ENCODE measurements at regions not wholly inside any gene's neighbourhood (a gene's known extent, or its start where the extent isn't known, plus 50 kb on each side); places are given as distances from the start of the nearest gene placed in this dataset.

DNA sequence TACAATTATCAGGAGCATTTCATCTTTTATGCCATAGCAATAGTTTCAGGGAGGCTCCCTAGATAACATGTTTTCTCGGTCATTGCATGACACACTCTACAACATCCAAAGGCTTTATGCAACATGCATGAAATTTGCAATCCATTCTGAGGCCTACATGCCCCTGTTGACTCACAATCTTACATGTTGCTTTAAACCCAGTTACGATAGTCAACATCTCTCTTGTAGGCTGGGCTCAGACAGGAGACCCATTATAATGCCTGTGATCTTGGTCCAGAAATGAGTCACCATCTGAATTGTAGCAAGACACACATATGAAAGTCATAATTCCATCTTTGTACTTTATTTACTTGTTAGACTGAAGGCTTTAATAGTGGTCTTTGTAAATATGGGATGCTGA is 1050.3 kb upstream of the AMELY start:
- no peak overlapping the region for H3K27ac ChIP-seq
- H3K4me3 ChIP-seq, result no peak overlapping the region
- DNase-seq (ENCODE audit: low read depth in 1 of 2, low spot score in 1 of 2), result no peak
- TF ChIP-seq, protein P1, sequence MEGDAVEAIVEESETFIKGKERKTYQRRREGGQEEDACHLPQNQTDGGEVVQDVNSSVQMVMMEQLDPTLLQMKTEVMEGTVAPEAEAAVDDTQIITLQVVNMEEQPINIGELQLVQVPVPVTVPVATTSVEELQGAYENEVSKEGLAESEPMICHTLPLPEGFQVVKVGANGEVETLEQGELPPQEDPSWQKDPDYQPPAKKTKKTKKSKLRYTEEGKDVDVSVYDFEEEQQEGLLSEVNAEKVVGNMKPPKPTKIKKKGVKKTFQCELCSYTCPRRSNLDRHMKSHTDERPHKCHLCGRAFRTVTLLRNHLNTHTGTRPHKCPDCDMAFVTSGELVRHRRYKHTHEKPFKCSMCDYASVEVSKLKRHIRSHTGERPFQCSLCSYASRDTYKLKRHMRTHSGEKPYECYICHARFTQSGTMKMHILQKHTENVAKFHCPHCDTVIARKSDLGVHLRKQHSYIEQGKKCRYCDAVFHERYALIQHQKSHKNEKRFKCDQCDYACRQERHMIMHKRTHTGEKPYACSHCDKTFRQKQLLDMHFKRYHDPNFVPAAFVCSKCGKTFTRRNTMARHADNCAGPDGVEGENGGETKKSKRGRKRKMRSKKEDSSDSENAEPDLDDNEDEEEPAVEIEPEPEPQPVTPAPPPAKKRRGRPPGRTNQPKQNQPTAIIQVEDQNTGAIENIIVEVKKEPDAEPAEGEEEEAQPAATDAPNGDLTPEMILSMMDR (IDR thresholded peaks at IDR 0.05; ENCODE audit: low read depth, low read length), result no peak
- no peaks in the 10 kb centered on the region for H3K27me3 ChIP-seq
- H3K36me3 ChIP-seq, result no peaks in the 10 kb centered on the region
- H3K4me1 ChIP-seq (ENCODE audit: low read depth), result no peaks in the 10 kb centered on the region
- no peaks in the 10 kb centered on the region for H3K9me3 ChIP-seq (ENCODE audit: low read depth)

DNA sequence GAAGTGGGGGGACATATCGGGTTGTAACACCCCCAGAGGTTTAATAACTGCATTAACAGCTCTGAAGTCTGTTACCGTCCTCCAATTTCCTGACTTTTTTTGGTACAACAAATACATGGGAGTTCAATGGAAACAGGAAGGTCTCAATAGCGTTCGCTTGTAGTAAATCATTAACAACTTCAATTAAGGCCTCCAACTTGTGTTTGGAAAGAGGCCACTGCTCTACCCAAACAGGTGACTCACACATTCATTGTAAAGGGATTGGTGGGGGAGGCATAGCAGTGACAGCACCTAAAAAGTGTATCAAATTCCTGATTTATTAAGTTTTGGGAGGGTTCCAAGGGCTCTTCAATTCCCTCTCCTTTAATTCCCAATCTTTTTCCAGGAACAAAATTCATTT is 1046.2 kb upstream of the AMELY start:
- H3K4me3 ChIP-seq, result no peak overlapping the region
- H3K27me3 ChIP-seq, result no peaks in the 10 kb centered on the region
- no peaks in the 10 kb centered on the region for H3K4me1 ChIP-seq (ENCODE audit: low read depth)
- TF ChIP-seq, protein P1 (IDR thresholded peaks at IDR 0.05; ENCODE audit: low read depth, low read length), result no peak
- no peaks in the 10 kb centered on the region for H3K36me3 ChIP-seq
- DNase-seq (ENCODE audit: low read depth in 1 of 2, low spot score in 1 of 2), result no peak
- H3K9me3 ChIP-seq (ENCODE audit: low read depth), result no peaks in the 10 kb centered on the region
- no peak overlapping the region for H3K27ac ChIP-seq

DNA sequence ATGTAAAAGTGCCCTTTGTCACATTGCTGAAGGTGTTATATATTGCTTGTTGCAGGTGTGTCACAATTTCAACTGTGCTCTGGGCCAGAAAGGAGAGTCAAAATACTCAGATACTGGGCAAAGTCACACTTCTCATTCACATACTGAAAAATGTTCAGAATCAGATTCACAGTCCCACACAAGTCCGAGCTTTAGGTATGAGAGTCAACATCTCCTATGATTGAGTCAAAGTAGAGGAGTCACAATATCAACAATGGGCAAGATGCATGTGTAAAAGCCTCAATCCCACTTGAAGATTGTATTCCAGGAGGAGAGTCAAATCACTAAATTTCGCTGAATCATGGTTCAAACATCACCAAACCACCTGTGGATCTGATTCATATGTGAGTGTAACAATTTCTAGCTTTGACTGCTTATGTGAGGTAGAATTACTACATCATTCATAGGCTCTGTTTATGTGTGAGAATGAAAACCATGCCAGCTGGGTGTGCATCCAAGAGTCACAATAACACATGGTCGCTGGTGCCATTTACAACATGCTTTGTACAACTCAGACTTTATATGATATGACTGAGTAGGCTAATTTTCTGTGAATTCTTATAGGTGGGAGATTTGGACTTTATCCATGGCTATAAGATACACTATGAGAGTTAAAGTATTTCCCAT is 1039.8 kb upstream of the AMELY start:
- Histone ChIP-seq H3K9me3 (ENCODE audit: low read depth) (no peaks in the 10 kb centered on the region), H3K27ac (no peak overlapping the region), H3K36me3 (no peaks in the 10 kb centered on the region), H3K27me3 (no peaks in the 10 kb centered on the region), H3K4me3 (no peak overlapping the region), H3K4me1 (ENCODE audit: low read depth) (no peaks in the 10 kb centered on the region)
- DNase-seq (ENCODE audit: low read depth in 1 of 2, low spot score in 1 of 2), result no peak
- TF ChIP-seq, protein P1 (IDR thresholded peaks at IDR 0.05; ENCODE audit: low read depth, low read length), result no peak

DNA sequence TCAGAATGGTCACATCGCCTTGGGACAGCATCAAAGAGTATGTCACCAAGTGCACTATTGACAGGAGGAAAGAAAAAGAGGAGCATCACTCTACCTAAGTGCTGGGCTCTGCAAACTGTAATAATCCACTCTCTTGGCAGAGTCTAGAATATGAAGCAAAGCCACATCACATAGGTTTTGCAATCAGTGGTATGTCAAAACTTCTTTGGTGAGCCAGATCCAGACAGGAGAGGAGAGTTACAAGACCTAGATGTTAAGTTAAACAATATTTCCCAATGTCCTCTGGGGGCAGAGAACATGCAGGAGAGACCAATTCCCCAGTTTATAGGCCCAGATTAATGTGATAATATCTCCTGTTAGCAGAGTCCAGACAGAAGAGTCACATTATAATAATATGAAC is 1032.6 kb upstream of the AMELY start:
- H3K4me1 ChIP-seq (ENCODE audit: low read depth), result no peaks in the 10 kb centered on the region
- DNase-seq (ENCODE audit: low read depth in 1 of 2, low spot score in 1 of 2), result peak in 1 of 2 donors; percentile 66
- TF ChIP-seq, protein P1 (IDR thresholded peaks at IDR 0.05; ENCODE audit: low read depth, low read length), result no peak
- H3K36me3 ChIP-seq, result no peaks in the 10 kb centered on the region
- no peak overlapping the region for H3K4me3 ChIP-seq
- no peaks in the 10 kb centered on the region for H3K27me3 ChIP-seq
- no peaks in the 10 kb centered on the region for H3K9me3 ChIP-seq (ENCODE audit: low read depth)
- H3K27ac ChIP-seq, result no peak overlapping the region

DNA sequence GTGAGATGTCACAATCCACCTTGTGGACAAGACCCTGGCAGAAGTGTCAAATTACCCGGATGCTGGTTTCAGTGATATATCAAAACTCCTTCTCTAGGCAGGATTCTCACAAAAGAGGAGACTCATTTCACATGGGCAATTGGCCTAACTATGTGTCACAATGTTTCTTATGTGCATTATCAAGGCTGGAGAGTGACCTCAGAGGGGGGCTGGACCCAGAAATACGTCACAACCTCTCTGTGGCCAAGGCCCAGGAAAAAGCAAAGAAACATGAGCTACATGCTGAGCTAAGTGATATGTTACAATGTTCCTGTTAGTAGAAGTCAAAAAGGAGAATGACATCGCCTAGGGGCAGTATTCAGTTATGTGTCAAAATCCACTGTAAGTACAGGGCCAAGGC is 1031.2 kb upstream of the AMELY start:
- TF ChIP-seq, protein P1 (IDR thresholded peaks at IDR 0.05; ENCODE audit: low read depth, low read length), result no peak
- H3K9me3 ChIP-seq (ENCODE audit: low read depth), result no peaks in the 10 kb centered on the region
- H3K27ac ChIP-seq, result no peak overlapping the region
- H3K36me3 ChIP-seq, result no peaks in the 10 kb centered on the region
- H3K27me3 ChIP-seq, result no peaks in the 10 kb centered on the region
- no peak overlapping the region for H3K4me3 ChIP-seq
- H3K4me1 ChIP-seq (ENCODE audit: low read depth), result no peaks in the 10 kb centered on the region
- peak in 1 of 2 donors; percentile 77 for DNase-seq (ENCODE audit: low read depth in 1 of 2, low spot score in 1 of 2)

Measured in cardiac muscle cell (in vitro differentiated cells and primary cell).